GM12878 (cell line): ENCODE measurements at regions not wholly inside any gene's neighbourhood (a gene's known extent, or its start where the extent isn't known, plus 50 kb on each side); places are given as distances from the start of the nearest gene placed in this dataset.

Source experiments
- ATAC-seq: fragments of 200-7000 bp; cut with Tn5 transposase; 3 replicates; pipeline ENCODE4 v1.9.1; 2020; ENCODE audit warnings: mild to moderate bottlenecking, moderate library complexity
- BruUV-seq: library from RNA; stranded (reverse); fragments of 400-500 nt; replicated peaks from 2 replicates; lab custom pipeline; 2021; lab: Mats Ljungman, UMichigan
- CTCF ChIA-PET: fragments of 300-600 bp; sonication (Branson Sonifier 250); formaldehyde crosslinking; extraction: SDS; loops from one replicate; lab custom pipeline; 2021; ENCODE audit warnings: inconsistent platforms; lab: Yijun Ruan, JAX
- POLR2A ChIA-PET: fragments of 350-600 bp; formaldehyde crosslinking; extraction: SDS; loops from one replicate; lab custom pipeline; 2021; ENCODE audit warnings: inconsistent platforms; lab: Charles Lee
- RAD21 ChIA-PET: fragments of 300-600 bp; sonication (Branson Sonifier 250); formaldehyde crosslinking; loops from one replicate; lab custom pipeline; 2023; ENCODE audit warnings: antibody characterized with exemption; ENCODE audit not compliant: unreplicated experiment; lab: Charles Lee
- SMC1A ChIA-PET: fragments of 300-600 bp; sonication (Branson Sonifier 250); formaldehyde crosslinking; loops from one replicate; lab custom pipeline; 2023; ENCODE audit not compliant: unreplicated experiment, uncharacterized antibody; lab: Charles Lee
- DNase-seq: peaks from one replicate; pipeline ENCODE4 v3.0.0-alpha.2; 2011; ENCODE audit warnings: low read depth, low spot score
- FAIRE-seq: peaks from 3 replicates; lab custom pipeline; 2011; peaks lifted over from hg19 to GRCh38; lab: Jason Lieb, UNC
- H2AFZ ChIP-seq: 2 replicates; pipeline ENCODE4 v1.6.0; 2011; ENCODE audit warnings: low read depth, low read length, control low read depth; ENCODE audit not compliant: control insufficient read depth
- H3K27ac ChIP-seq: 2 replicates; pipeline ENCODE4 v1.5.1; 2011; ENCODE audit warnings: control low read depth; ENCODE audit not compliant: control insufficient read depth, insufficient read depth
- H3K27me3 ChIP-seq, 2 experiments: replicated peaks in 1 of 2; 2 replicates each; pipeline versions ENCODE4 v1.6.0 to v1.6.1; 2011; ENCODE audit warnings: low read length in 1 of 2; ENCODE audit not compliant: control insufficient read depth in 2 of 2, insufficient read depth in 2 of 2
- H3K36me3 ChIP-seq, 2 experiments: 2 replicates each; pipeline ENCODE4 v1.5.1; 2011; ENCODE audit warnings: low read length in 1 of 2; ENCODE audit not compliant: control insufficient read depth in 2 of 2, insufficient read depth in 2 of 2
- H3K4me1 ChIP-seq: 2 replicates; pipeline ENCODE4 v1.6.1; 2011; ENCODE audit warnings: mild to moderate bottlenecking, low read length, moderate library complexity, mixed read lengths; ENCODE audit not compliant: control insufficient read depth, insufficient read depth
- H3K4me2 ChIP-seq: 2 replicates; pipeline ENCODE4 v1.6.0; 2011; ENCODE audit warnings: control low read depth; ENCODE audit not compliant: control insufficient read depth, insufficient read depth
- H3K4me3 ChIP-seq: fragments of 200-600 bp; sonication (generic); 2 replicates; pipeline ENCODE4 v1.5.1; 2016
- H3K79me2 ChIP-seq: 2 replicates; pipeline ENCODE4 v1.6.0; 2011; ENCODE audit warnings: low read length; ENCODE audit not compliant: control insufficient read depth, insufficient read depth
- H3K9ac ChIP-seq: 2 replicates; pipeline ENCODE4 v1.8.0; 2011; ENCODE audit warnings: low read length, control low read depth, mixed read lengths; ENCODE audit not compliant: control insufficient read depth, insufficient read depth
- H3K9me3 ChIP-seq: replicated peaks from 3 replicates; pipeline ENCODE4 v1.5.1; 2011; ENCODE audit warnings: mild to moderate bottlenecking, low read length; ENCODE audit not compliant: control insufficient read depth, insufficient read depth
- H4K20me1 ChIP-seq: 2 replicates; pipeline ENCODE4 v1.6.0; 2011; ENCODE audit not compliant: control insufficient read depth, insufficient read depth
- ATF7 ChIP-seq: fragments of 450-650 bp; IDR thresholded peaks from 2 replicates; pipeline ENCODE4 v1.6.1; 2016; ENCODE audit warnings: low read depth, mild to moderate bottlenecking
- HDAC6 ChIP-seq: fragments of 200-600 bp; sonication (generic); IDR thresholded peaks from one replicate; pipeline ENCODE4 v1.8.0; 2017; ENCODE audit warnings: antibody characterized with exemption; ENCODE audit not compliant: unreplicated experiment
- NR2F1 ChIP-seq: fragments of 450-650 bp; conservative IDR thresholded peaks from 2 replicates; pipeline ENCODE4 v1.6.1; 2017; ENCODE audit warnings: mild to moderate bottlenecking
- PML ChIP-seq: IDR thresholded peaks from 2 replicates; pipeline ENCODE4 v1.6.1; 2012; ENCODE audit warnings: low read length, inconsistent platforms
- PRDM15 ChIP-seq: fragments of 450-650 bp; formaldehyde crosslinking; IDR thresholded peaks from 2 replicates; pipeline ENCODE4 v1.4.0; 2020; ENCODE audit warnings: mild to moderate bottlenecking, moderate library complexity
- RFX5 ChIP-seq: IDR thresholded peaks from 2 replicates; pipeline ENCODE4 v1.6.1; 2011; ENCODE audit warnings: low read depth, low read length, improper control_type of control experiment
- SMARCA5 ChIP-seq: fragments of 450-650 bp; IDR thresholded peaks from 2 replicates; pipeline ENCODE4 v1.6.1; 2017; ENCODE audit warnings: mild to moderate bottlenecking
- SUZ12 ChIP-seq: fragments of 200-600 bp; sonication (generic); IDR thresholded peaks from one replicate; pipeline ENCODE4 v1.6.1; 2018; ENCODE audit warnings: antibody characterized with exemption, mild to moderate bottlenecking; ENCODE audit not compliant: unreplicated experiment
- TCF12 ChIP-seq: IDR thresholded peaks from 2 replicates; pipeline ENCODE4 v1.6.1; 2011; ENCODE audit warnings: low read depth, mild to moderate bottlenecking, low read length
- TCF7 ChIP-seq: IDR thresholded peaks from 2 replicates; pipeline ENCODE4 v1.6.1; 2014; ENCODE audit warnings: antibody characterized with exemption, borderline replicate concordance
- WRNIP1 ChIP-seq: IDR thresholded peaks from 2 replicates; pipeline ENCODE4 v1.6.1; 2011; ENCODE audit warnings: low read depth, low read length, improper control_type of control experiment, borderline replicate concordance
- WGBS: methylation state at CpG from one replicate; pipeline ENCODE4 v1.1.6; 2016; ENCODE audit warnings: low lambda C conversion rate; ENCODE audit not compliant: insufficient replicate concordance, insufficient coverage; ENCODE audit errors: missing lambda C conversion rate; 5-methylcytosine and 5-hydroxymethylcytosine counted together
- in situ Hi-C: fragments of 300-500 bp; cut with MboI; formaldehyde crosslinking; loops from 9 replicates; pipeline ENCODE4 v1.14.3; 2018; ENCODE audit warnings: mixed read lengths
- intact Hi-C: fragments of 100-400 bp; cut with micrococcal nuclease; formaldehyde crosslinking; loops from one replicate; pipeline ENCODE4 v1.14.2; 2022; ENCODE audit not compliant: unreplicated experiment
- TF ChIP-seq, protein P1 (sequence below): fragments of 450-650 bp; IDR thresholded peaks from 2 replicates; pipeline ENCODE4 v1.6.1; 2017; ENCODE audit warnings: mild to moderate bottlenecking, low read depth, inconsistent platforms; ENCODE audit not compliant: poor library complexity, severe bottlenecking

GRCh38 chr5:155595791-155596190, 582.2 kb downstream of the KIF4B start:
- TF ChIP-seq SUZ12 (no peak), SMARCA5 (no peak), HDAC6 (no peak), WRNIP1 (no peak), ATF7 (no peak), RFX5 (no peak), NR2F1 (no peak), TCF12 (no peak), TCF7 (no peak), PML (no peak), PRDM15 (CRISPR knock-in tag) (no peak)
- TF ChIP-seq, protein P1, sequence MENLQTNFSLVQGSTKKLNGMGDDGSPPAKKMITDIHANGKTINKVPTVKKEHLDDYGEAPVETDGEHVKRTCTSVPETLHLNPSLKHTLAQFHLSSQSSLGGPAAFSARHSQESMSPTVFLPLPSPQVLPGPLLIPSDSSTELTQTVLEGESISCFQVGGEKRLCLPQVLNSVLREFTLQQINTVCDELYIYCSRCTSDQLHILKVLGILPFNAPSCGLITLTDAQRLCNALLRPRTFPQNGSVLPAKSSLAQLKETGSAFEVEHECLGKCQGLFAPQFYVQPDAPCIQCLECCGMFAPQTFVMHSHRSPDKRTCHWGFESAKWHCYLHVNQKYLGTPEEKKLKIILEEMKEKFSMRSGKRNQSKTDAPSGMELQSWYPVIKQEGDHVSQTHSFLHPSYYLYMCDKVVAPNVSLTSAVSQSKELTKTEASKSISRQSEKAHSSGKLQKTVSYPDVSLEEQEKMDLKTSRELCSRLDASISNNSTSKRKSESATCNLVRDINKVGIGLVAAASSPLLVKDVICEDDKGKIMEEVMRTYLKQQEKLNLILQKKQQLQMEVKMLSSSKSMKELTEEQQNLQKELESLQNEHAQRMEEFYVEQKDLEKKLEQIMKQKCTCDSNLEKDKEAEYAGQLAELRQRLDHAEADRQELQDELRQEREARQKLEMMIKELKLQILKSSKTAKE, result no peak
- Histone ChIP-seq H3K9ac (no peak overlapping the region), H3K4me3 (no peak overlapping the region), H3K4me2 (no peak overlapping the region), H3K9me3 (no peaks in the 10 kb centered on the region), H2AFZ (no peak overlapping the region), H3K4me1 (no peaks in the 10 kb centered on the region), H3K36me3 (no peaks in the 10 kb centered on the region), H3K27ac (no peak overlapping the region), H3K27me3 (no peaks in the 10 kb centered on the region), H3K79me2 (no peaks in the 10 kb centered on the region), H4K20me1 (no peaks in the 10 kb centered on the region)
- CTCF ChIA-PET, result interaction anchor here (1.3 kb wide), 1 partner anchor 1536 kb away, joined by 3 read pairs; no protein-coding TSS in a partner anchor
- SMC1A ChIA-PET, result no interaction called here
- in situ Hi-C loops, result no loop called here
- POLR2A ChIA-PET, result no interaction called here
- intact Hi-C loops, result no loop called here
- BruUV-seq, result no TSS peak
- FAIRE-seq (no peak), DNase-seq (no peak), ATAC-seq (no peak)
- WGBS, result 18% methylated on average over 2 of the region's 2 CpGs
- RAD21 ChIA-PET, result no interaction called here
